ENCODE measurements at regions not wholly inside any gene's neighbourhood (a gene's known extent, or its start where the extent isn't known, plus 50 kb on each side); places are given as distances from the start of the nearest gene placed in this dataset.

GRCh38 chr15:26442680-26443079, 330.2 kb downstream of the GABRB3 start:
- no peak for TF ChIP-seq CTCF (IDR thresholded peaks at IDR 0.05; ENCODE audit: low read depth, low read length, poor library complexity, severe bottlenecking)
- no peak for TF ChIP-seq EZH2phosphoT487 (IDR thresholded peaks at IDR 0.05; ENCODE audit: borderline replicate concordance, low read length)
